IgD-negative memory B cell (primary cell): ENCODE measurements at regions not wholly inside any gene's neighbourhood (a gene's known extent, or its start where the extent isn't known, plus 50 kb on each side); places are given as distances from the start of the nearest gene placed in this dataset.

Experiments
- H3K27ac Mint-ChIP-seq, 3 donors: one replicate each; pipeline ENCODE4 v1.8.0; 2020 to 2022; ENCODE audit warnings: mild to moderate bottlenecking in 3 of 3, mixed read lengths in 3 of 3, moderate library complexity in 1 of 3
- H3K27me3 Mint-ChIP-seq: one replicate; pipeline ENCODE4 v1.8.0; 2021; ENCODE audit warnings: mixed read lengths
- H3K36me3 Mint-ChIP-seq: one replicate; pipeline ENCODE4 v1.8.0; 2020; ENCODE audit warnings: mild to moderate bottlenecking, mixed read lengths
- H3K4me1 Mint-ChIP-seq, 3 donors: one replicate each; pipeline ENCODE4 v1.8.0; 2020 to 2022; ENCODE audit warnings: mixed read lengths in 3 of 3, mild to moderate bottlenecking in 1 of 3
- H3K4me3 Mint-ChIP-seq, 4 donors: one replicate each; pipeline ENCODE4 v1.8.0; 2020 to 2022; ENCODE audit warnings: mild to moderate bottlenecking in 4 of 4, mixed read lengths in 4 of 4, moderate library complexity in 3 of 4
- H3K9me3 Mint-ChIP-seq, 3 donors: one replicate each; pipeline ENCODE4 v1.8.0; 2020 to 2021; ENCODE audit warnings: mixed read lengths in 3 of 3, mild to moderate bottlenecking in 1 of 3

DNA sequence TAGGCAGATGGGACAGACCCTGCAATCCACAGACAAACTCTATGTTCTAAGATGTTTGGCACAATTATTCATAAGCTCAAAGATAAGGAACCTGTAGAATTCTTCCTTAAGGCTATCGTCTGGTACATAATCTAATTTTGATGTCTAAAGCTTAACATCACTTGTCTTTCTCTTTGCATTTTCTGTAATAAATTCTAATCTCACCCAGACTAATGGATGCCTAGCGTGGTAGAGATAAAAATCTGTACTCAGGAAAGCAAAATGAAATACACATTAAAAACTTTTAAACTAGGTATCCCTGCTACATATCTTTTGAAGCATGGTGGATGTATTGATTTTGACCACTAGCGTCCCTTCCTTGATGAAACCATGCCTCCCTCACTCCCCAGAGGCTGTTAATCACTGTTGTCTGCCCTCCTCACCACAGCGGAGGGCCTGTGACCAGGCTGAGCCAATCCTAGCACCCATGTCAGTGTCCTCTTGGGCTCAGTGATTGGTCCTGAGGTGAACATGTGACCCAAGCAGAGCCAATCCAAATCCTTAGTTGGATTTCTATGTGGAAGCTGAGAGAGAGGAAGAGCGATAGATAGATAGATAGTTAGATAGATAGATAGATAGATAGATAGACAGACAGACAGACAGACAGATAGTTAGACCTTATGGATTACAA lies 82.2 kb upstream of the GRK3 start:
- peaks cover 25% of the 10 kb centered on the region for H3K36me3 Mint-ChIP-seq
- peaks cover 0 to 4% (median 4%) of the 10 kb centered on the region in 3 donors for H3K9me3 Mint-ChIP-seq
- no peaks in the 10 kb centered on the region for H3K27me3 Mint-ChIP-seq
- H3K27ac Mint-ChIP-seq = peak overlapping the region in 1 of 3 donors; percentile 11
- H3K4me3 Mint-ChIP-seq = no peak overlapping the region
- peaks cover 0 to 3% (median 0%) of the 10 kb centered on the region in 3 donors for H3K4me1 Mint-ChIP-seq

DNA sequence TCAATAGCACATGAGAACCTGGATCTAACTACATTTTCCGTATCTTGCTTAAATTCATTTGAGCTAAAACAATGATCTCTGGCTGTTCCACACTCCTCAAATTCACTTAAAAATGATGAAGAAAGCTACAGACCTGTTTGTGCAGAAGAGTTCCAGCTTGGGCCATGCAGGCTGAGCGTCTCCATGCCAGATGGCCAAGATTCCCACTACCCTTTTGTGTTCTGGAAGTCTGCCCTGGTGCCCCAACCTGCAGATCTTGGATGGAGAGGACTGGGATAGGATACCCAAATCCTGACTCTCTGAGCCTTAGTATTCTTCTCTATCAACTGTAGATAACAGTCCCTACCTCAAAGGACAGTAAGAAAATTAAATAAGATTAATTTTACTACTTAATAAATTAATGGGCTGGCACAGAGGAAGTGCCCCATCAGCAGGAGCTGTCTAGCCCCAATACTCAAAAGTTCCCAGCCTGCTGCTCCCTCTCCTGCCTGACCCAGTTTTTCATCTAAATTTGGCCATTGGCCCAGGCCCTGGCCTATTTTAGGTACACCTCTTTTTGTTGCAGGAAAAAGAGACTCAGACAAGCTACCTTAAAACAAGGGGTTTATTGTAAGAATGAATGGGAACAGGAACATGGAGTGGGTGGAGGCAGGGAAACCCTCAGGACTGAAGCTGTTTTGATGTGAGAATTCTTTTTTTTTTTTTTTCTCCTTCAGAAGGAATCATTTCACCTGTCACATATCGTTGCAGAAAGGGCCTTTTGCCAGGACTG lies 81.4 kb upstream of the GRK3 start:
- H3K9me3 Mint-ChIP-seq = peaks cover 0 to 2% (median 0%) of the 10 kb centered on the region in 3 donors
- peaks cover 21% of the 10 kb centered on the region for H3K36me3 Mint-ChIP-seq
- no peak overlapping the region for H3K4me3 Mint-ChIP-seq
- H3K27me3 Mint-ChIP-seq = no peaks in the 10 kb centered on the region
- H3K4me1 Mint-ChIP-seq = peaks cover 0 to 4% (median 0%) of the 10 kb centered on the region in 3 donors
- peak overlapping the region in 1 of 3 donors; percentile 81 for H3K27ac Mint-ChIP-seq

DNA sequence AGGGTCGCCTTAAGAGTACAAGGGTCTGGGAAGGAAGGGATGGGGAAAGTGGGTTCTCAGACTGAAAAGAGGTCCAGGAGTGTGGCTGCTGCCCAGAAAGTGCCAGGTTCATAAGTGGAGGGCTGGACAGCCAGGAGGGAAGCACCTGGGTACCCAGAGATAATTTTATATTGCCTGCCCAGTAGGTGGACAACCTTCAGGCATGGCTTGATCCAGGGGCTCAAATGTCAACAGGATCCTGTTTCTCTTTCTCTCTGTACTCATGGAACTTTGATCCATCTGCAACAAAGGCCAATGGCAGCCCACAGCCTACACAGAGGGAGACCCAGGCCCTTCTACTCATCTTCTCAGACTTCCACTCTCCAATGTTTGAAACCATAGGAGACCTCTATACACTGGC lies 80.5 kb upstream of the GRK3 start:
- H3K36me3 Mint-ChIP-seq = peaks cover 19% of the 10 kb centered on the region
- peaks cover 0 to 4% (median 0%) of the 10 kb centered on the region in 3 donors for H3K4me1 Mint-ChIP-seq
- H3K4me3 Mint-ChIP-seq = no peak overlapping the region
- peak overlapping the region in 1 of 3 donors; percentile 81 for H3K27ac Mint-ChIP-seq
- H3K27me3 Mint-ChIP-seq = no peaks in the 10 kb centered on the region
- peaks cover 0 to 2% (median 0%) of the 10 kb centered on the region in 3 donors for H3K9me3 Mint-ChIP-seq

GRCh38 chr22:25484521-25485315 lies 79.8 kb upstream of the GRK3 start:
- H3K27ac Mint-ChIP-seq = no peak overlapping the region
- peaks cover 22% of the 10 kb centered on the region for H3K36me3 Mint-ChIP-seq
- peaks cover 0 to 4% (median 0%) of the 10 kb centered on the region in 3 donors for H3K4me1 Mint-ChIP-seq
- peaks cover 0 to 3% (median 2%) of the 10 kb centered on the region in 3 donors for H3K9me3 Mint-ChIP-seq
- H3K27me3 Mint-ChIP-seq = no peaks in the 10 kb centered on the region
- no peak overlapping the region for H3K4me3 Mint-ChIP-seq

- Mint-ChIP-seq H3K27me3 (peaks cover 3% of the 10 kb centered on the region), H3K4me1 (peaks cover 0 to 4% (median 0%) of the 10 kb centered on the region in 3 donors), H3K9me3 (peaks cover 0 to 7% (median 2%) of the 10 kb centered on the region in 3 donors), H3K36me3 (peaks cover 28% of the 10 kb centered on the region), H3K27ac (peak overlapping the region in 1 of 3 donors; percentile 41), H3K4me3 (no peak overlapping the region)
Observed at GRCh38 chr22:25485626-25486545, 78.6 kb upstream of the GRK3 start.

DNA sequence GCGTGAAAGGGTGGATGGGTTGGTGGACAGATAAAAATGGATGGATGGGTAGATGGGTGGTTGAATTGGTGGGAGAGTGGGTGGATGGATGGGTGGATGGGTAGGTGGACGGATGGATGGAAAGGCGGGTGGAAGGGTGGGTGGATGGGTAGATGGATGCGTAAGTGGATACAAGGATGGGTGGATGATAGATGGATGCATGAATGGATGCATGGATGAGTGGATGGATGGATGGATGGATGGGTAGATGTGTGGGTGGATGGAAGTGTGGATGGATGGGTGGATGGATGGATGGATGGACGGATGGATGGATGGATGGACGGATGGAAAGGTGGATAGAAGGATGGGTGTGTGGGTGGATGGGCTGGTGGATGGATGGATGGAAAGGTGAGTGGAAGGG lies 77.0 kb upstream of the GRK3 start:
- no peak overlapping the region for H3K27ac Mint-ChIP-seq
- H3K27me3 Mint-ChIP-seq = peaks cover 3% of the 10 kb centered on the region
- peaks cover 0 to 7% (median 2%) of the 10 kb centered on the region in 3 donors for H3K9me3 Mint-ChIP-seq
- no peak overlapping the region for H3K4me3 Mint-ChIP-seq
- H3K4me1 Mint-ChIP-seq = peaks cover 0 to 4% (median 0%) of the 10 kb centered on the region in 3 donors
- H3K36me3 Mint-ChIP-seq = peaks cover 19% of the 10 kb centered on the region

GRCh38 chr22:25488244-25489020 lies 76.0 kb upstream of the GRK3 start:
- Mint-ChIP-seq H3K4me1 (peaks cover 0 to 4% (median 0%) of the 10 kb centered on the region in 3 donors), H3K4me3 (no peak overlapping the region), H3K27ac (no peak overlapping the region), H3K27me3 (peaks cover 3% of the 10 kb centered on the region), H3K9me3 (peaks cover 0 to 7% (median 2%) of the 10 kb centered on the region in 3 donors), H3K36me3 (peaks cover 19% of the 10 kb centered on the region)

- Mint-ChIP-seq H3K9me3 (peaks cover 0 to 7% (median 2%) of the 10 kb centered on the region in 3 donors), H3K4me3 (no peak overlapping the region), H3K4me1 (peaks cover 5 to 8% (median 6%) of the 10 kb centered on the region in 3 donors), H3K27me3 (peaks cover 3% of the 10 kb centered on the region), H3K27ac (no peak overlapping the region), H3K36me3 (peaks cover 15% of the 10 kb centered on the region)
Observed at GRCh38 chr22:25489947-25490346, 74.5 kb upstream of the GRK3 start.

GRCh38 chr22:25490896-25491295 lies 73.6 kb upstream of the GRK3 start:
- Mint-ChIP-seq H3K36me3 (peaks cover 16% of the 10 kb centered on the region), H3K9me3 (peaks cover 0 to 7% (median 2%) of the 10 kb centered on the region in 3 donors), H3K27me3 (peaks cover 4% of the 10 kb centered on the region), H3K4me3 (no peak overlapping the region), H3K4me1 (peaks cover 5 to 8% (median 6%) of the 10 kb centered on the region in 3 donors), H3K27ac (no peak overlapping the region)

- peaks cover 16% of the 10 kb centered on the region for H3K36me3 Mint-ChIP-seq
Observed at GRCh38 chr22:25492162-25492561, 72.3 kb upstream of the GRK3 start.

GRCh38 chr22:25492841-25493734 lies 71.4 kb upstream of the GRK3 start:
- Mint-ChIP-seq H3K27ac (no peak overlapping the region), H3K9me3 (peaks cover 0 to 7% (median 2%) of the 10 kb centered on the region in 3 donors), H3K36me3 (peaks cover 16% of the 10 kb centered on the region), H3K27me3 (peaks cover 4% of the 10 kb centered on the region), H3K4me3 (no peak overlapping the region), H3K4me1 (peaks cover 5 to 7% (median 6%) of the 10 kb centered on the region in 3 donors)

More at GRCh38 chr22:25492162-25492561, 72.3 kb upstream of the GRK3 start:
- peaks cover 5 to 8% (median 6%) of the 10 kb centered on the region in 3 donors for H3K4me1 Mint-ChIP-seq
- H3K9me3 Mint-ChIP-seq = peaks cover 0 to 7% (median 2%) of the 10 kb centered on the region in 3 donors
- H3K27ac Mint-ChIP-seq = peak overlapping the region in 1 of 3 donors; percentile 1
- H3K4me3 Mint-ChIP-seq = no peak overlapping the region
- peaks cover 4% of the 10 kb centered on the region for H3K27me3 Mint-ChIP-seq

GRCh38 chr22:25493794-25494193 lies 70.7 kb upstream of the GRK3 start:
- H3K36me3 Mint-ChIP-seq = peaks cover 16% of the 10 kb centered on the region
- peaks cover 4% of the 10 kb centered on the region for H3K27me3 Mint-ChIP-seq
- H3K27ac Mint-ChIP-seq = no peak overlapping the region
- peaks cover 5 to 7% (median 6%) of the 10 kb centered on the region in 3 donors for H3K4me1 Mint-ChIP-seq
- H3K9me3 Mint-ChIP-seq = peaks cover 0 to 7% (median 2%) of the 10 kb centered on the region in 3 donors
- no peak overlapping the region for H3K4me3 Mint-ChIP-seq
